CD1c-positive myeloid dendritic cell (primary cell): ENCODE measurements at regions not wholly inside any gene's neighbourhood (a gene's known extent, or its start where the extent isn't known, plus 50 kb on each side); places are given as distances from the start of the nearest gene placed in this dataset.
A peak's percentile ranks its signal among the peaks of the same experiment; 100 is the strongest.
"Not testable (repeated sequence)": the region's sequence is repeated elsewhere in the genome, so short reads cannot be mapped to it uniquely, and the experiment has no call there.

Experiments used
- DNase-seq: peaks from one replicate; pipeline ENCODE4 v3.0.0-alpha.2; 2016; ENCODE audit errors: extremely low spot score

- no peak for DNase-seq
Measured at GRCh38 chr13:44711706-44712105, 135.6 kb upstream of the TSC22D1 start.

DNA sequence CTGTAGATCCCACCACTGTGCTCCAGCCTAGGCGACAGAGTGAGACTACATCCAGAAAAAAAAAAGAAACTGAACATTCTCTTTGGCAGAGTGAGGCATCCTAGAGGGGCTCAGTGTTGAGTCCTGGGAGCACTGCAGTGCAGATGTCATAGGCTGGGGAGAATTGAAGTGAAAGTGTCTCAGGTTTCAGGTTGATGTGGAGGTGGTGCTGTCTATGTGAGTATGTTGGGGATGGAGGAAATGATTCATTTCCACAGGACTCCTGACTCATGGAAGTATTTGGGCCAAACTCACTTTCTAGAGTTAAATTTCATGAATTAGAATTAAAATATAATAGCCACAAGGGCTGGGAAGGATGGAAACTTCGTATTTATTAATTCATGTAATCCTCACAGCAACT is 134.4 kb upstream of the TSC22D1 start:
- DNase-seq = no peak

DNA sequence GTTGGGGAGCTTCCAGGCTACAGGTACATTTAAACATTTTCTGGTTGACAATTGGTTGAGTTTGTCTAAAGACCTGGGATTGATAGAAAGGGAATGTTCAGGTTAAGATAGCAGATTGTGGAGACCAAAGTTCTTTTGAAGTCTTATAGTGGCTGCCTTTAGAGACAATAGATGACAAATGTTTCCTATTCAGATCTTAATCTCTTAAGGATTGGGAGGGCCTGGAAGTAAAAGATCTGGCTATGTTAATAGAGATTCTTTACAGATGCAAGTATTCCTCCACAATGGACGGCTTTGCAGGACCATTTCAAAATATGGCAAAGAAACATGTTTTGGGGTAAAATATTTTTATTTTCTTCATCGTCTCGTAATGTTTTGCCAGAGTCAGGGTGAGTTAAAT is 128.7 kb upstream of the TSC22D1 start:
- not testable (repeated sequence) for DNase-seq

DNA sequence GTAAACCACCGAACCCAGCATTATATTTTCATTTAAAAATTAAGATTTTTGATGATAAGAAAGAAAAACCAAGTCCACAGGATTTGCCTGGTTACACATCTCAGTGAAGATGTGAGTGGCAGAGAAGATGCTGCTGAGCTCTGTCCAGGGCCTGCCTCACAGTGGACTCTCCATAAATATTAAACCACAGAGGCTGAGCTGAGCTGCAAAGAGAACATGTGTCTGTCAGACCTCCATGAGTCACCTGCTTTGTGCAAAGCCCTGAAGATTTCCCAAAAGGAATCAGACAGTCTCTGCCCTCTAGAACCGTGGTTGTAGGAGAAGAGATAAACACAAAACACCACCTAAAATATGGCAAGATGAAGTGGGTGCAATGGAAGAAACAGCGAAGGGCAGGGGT is 127.2 kb upstream of the TSC22D1 start:
- DNase-seq = no peak

GRCh38 chr13:44698066-44698465 is 121.9 kb upstream of the TSC22D1 start:
- no peak for DNase-seq

- no peak for DNase-seq
Measured at GRCh38 chr13:44697058-44697457, 120.9 kb upstream of the TSC22D1 start.

GRCh38 chr13:44695520-44695919 is 119.4 kb upstream of the TSC22D1 start:
- no peak for DNase-seq

GRCh38 chr13:44694842-44695241 is 118.7 kb upstream of the TSC22D1 start:
- DNase-seq = no peak

DNA sequence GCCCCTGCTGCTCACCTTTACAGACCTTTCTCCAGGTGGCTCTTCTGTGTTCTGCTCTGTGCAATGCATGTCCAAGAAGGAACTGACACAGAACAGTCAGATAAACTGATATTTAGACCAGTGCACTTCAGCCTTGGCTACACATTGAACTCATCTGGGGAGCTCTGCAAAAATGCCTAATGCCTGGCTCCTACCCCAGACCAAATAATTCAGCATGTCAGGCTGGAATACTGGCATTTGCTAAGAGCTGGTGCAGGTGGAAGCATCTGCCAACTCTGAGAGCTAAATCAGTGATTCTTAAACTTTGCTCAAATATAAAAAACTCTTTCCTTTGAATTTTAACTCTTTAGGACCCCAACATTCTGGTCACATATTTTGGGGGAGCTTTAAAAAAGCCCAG is 118.2 kb upstream of the TSC22D1 start:
- no peak for DNase-seq

DNA sequence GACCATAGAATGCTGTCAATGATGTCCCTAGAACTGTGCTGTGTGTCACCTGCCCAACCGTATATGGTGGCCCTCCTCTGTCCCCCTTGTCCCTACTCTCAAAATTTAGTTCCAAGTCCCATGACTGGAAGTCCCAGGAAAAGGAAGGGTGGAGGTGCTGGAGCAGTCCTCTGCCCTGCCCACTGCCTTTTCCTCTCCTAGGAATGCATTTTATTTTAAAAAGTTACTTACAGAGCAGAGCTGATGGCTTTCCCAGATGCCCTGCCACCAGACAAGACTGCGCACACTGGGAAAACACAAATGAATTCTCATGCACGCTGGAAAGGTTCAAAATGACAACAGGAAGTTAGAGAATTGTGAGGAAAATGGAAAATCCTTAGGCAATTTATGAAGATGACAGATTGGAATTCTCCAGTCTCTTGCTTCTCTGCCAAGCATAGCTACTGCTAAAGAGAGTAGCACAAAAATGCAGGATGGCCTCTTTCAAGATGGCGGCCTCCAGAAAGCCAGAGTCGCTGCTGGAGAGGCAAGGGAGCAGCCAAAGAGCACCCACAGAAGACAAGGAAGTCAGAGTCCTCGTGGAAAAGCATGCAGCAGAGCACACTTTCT is 117.1 kb upstream of the TSC22D1 start:
- no peak for DNase-seq

DNA sequence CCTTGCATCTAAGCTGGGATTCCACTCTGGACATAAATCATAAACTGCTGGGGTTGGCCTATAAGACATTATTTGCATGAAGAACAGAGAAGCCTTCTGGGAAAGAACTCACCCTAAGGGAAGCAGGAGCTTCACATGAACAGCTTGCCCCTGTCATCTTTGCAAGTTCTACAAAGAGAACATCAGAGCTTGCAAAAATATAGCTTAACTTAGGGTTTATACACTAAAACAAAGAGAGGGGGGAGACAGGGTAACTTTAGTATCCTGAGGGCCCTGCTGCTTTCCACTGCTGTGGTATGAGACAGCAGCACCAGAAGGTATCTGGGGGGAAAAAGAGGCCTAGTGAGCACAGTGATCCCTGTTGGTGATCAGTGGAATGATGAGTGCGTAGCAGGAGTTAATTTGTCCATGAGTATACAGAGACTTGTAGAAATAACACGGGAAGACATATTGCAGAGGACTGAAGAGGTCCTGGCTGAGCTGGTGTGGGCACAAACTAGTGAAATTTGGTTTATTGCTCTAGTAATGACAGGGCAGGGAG is 116.1 kb upstream of the TSC22D1 start:
- DNase-seq = no peak

DNA sequence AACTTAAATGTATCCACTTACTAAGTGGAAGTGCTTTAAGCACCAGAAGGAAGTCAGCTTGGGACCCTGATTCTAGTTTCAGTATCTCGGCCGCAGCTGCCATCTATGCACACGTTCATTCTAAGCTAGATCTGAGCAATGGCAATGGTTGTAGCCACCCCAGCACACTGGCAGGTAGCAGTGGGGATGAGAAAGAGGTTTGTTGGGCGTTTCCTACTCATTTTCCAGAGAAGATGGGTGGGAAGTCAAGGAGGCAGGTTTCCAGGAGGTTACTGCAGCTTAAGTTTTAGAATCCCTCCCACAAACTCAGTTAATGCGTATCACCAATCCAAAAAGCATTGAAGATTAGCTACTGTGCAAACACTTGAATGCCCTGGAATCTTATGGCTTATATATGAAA is 114.2 kb upstream of the TSC22D1 start:
- no peak for DNase-seq

DNA sequence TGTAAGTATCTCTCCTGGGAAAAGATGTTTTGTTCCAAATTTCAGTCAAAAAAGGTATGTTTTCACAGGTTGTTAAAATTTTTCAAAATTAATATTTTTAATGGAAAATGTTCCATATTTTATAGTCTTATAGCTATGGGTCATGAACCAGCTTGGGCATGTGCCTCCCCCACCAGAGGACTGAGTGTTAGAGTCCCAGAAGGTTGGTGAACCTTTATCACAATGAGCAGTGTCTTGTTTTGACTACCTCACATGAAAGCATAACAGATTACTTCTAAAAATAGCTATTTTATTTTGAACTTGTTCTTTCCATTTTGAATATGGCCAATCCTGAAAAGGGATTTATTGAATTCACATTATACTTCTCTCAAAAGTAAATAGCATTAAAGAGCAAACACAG is 112.5 kb upstream of the TSC22D1 start:
- DNase-seq = no peak

DNA sequence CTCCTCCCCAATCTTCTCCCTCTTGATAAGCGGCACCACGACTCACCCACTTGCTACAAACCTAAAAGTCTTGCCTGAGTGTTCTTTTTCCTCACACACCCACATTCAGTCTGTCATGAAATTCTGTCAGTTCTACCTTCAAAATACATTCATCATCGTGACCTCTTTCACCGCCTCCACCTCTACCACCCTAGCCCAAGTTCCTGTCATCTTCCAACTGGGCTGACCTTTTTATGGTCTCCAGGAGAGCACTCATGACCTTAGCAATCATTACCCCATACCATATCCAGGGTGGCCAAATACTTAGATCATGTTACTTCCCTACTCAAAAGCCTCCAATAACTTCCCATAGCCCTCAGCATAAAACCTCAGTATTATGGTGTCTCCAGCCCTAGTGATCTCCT is 110.4 kb upstream of the TSC22D1 start:
- peak; percentile 33 for DNase-seq

DNA sequence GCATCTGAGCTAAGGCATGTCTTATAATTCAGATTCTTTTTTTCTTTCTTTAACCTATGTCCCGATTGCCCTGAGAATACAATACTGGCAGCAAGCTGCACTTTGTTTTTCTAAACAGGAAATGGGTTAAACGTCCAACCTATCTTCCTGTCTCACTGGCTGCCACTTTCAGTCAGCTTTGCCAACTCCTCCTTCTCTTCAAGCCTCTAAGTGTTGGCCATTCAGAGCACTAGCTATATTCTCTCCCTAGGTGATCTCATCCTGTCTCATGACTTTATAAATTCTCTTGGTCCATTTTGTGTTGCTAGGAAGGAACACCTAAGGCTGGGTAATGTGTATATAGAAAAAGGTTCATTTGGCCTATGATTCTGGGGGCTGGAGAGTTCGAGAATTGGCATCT is 109.5 kb upstream of the TSC22D1 start:
- no peak for DNase-seq

- DNase-seq = not testable (repeated sequence)
Measured at GRCh38 chr13:44682416-44682815, 106.3 kb upstream of the TSC22D1 start.

DNA sequence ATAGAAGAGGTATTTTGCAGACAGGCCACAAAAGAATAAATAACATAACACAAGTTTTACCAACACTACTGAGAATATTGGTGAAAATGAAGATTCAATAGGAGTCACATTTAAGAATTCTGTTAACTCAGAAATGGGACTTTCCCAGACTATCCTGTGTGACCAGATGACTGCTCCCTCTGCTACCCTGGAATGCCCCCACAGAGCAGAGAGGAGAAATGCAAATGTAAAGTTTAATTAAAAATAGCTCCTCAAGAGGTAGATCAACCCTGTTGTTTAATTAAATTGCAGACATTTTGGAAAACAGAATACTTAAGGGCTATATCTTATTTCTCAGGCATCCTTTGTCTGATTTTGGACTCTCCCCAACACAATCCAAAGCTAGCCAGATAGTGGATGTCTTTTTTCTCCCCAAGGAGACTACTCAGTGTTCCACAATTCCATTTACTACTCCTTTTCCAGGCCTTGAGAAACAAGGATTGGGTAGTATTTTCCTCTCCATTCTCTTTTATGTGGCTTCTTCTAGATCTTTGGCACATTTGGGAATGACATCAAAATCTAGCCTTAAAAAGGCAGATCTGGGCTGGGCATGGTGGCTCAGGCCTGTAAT is 104.7 kb upstream of the TSC22D1 start:
- DNase-seq = no peak

- DNase-seq = no peak
Measured at GRCh38 chr13:44679597-44679996, 103.5 kb upstream of the TSC22D1 start.

- no peak for DNase-seq
Measured at GRCh38 chr13:44678197-44678596, 102.1 kb upstream of the TSC22D1 start.

- DNase-seq = no peak
Measured at GRCh38 chr13:44676534-44676933, 100.4 kb upstream of the TSC22D1 start.

GRCh38 chr13:44669534-44669933 is 93.4 kb upstream of the TSC22D1 start:
- no peak for DNase-seq

- DNase-seq = no peak
Measured at GRCh38 chr13:44668688-44669087, 92.6 kb upstream of the TSC22D1 start.

- DNase-seq = no peak
Measured at GRCh38 chr13:44667943-44668342, 91.8 kb upstream of the TSC22D1 start.

- DNase-seq = not testable (repeated sequence)
Measured at GRCh38 chr13:44666538-44666937, 90.4 kb upstream of the TSC22D1 start.
